ENCODE measurements at regions not wholly inside any gene's neighbourhood (a gene's known extent, or its start where the extent isn't known, plus 50 kb on each side); places are given as distances from the start of the nearest gene placed in this dataset.
A peak's percentile ranks its signal among the peaks of the same experiment; 100 is the strongest.

- DNase-seq: no peak
These were observed 409.3 kb upstream of the SLC24A2 start for GRCh38 chr9:20197976-20198685.

- DNase-seq: no peak
These were observed 402.5 kb upstream of the SLC24A2 start for GRCh38 chr9:20191228-20191840.

- DNase-seq: no peak
These were observed 401.0 kb upstream of the SLC24A2 start for GRCh38 chr9:20189871-20190270.

GRCh38 chr9:20188616-20189369, 400.0 kb upstream of the SLC24A2 start:
- no peak for DNase-seq

- no peak for DNase-seq
These were observed 398.5 kb upstream of the SLC24A2 start for GRCh38 chr9:20187318-20187717.

- DNase-seq: no peak
These were observed 398.0 kb upstream of the SLC24A2 start for GRCh38 chr9:20186823-20187222.

GRCh38 chr9:20186231-20186630, 397.4 kb upstream of the SLC24A2 start:
- DNase-seq: no peak

- no peak for DNase-seq
These were observed 395.7 kb upstream of the SLC24A2 start for GRCh38 chr9:20184541-20184940.

GRCh38 chr9:20178679-20179078, 389.8 kb upstream of the SLC24A2 start:
- no peak for DNase-seq

- DNase-seq: no peak
These were observed 389.4 kb upstream of the SLC24A2 start for GRCh38 chr9:20178197-20178596.

- no peak for DNase-seq
These were observed 381.3 kb upstream of the SLC24A2 start for GRCh38 chr9:20170122-20170521.

- no peak for DNase-seq
These were observed 363.4 kb upstream of the SLC24A2 start for GRCh38 chr9:20152151-20152725.

GRCh38 chr9:20148416-20148815, 359.6 kb upstream of the SLC24A2 start:
- DNase-seq: no peak

- DNase-seq: no peak
These were observed 355.4 kb upstream of the SLC24A2 start for GRCh38 chr9:20144197-20144596.

- DNase-seq: no peak
These were observed 351.0 kb upstream of the SLC24A2 start for GRCh38 chr9:20139763-20140290.

- DNase-seq: no peak
These were observed 350.0 kb upstream of the SLC24A2 start for GRCh38 chr9:20138841-20139240.

- peak; percentile 1 for DNase-seq
These were observed 349.3 kb upstream of the SLC24A2 start for GRCh38 chr9:20138116-20138515.

GRCh38 chr9:20137425-20137824, 348.6 kb upstream of the SLC24A2 start:
- no peak for DNase-seq

GRCh38 chr9:20135119-20135697, 346.4 kb upstream of the SLC24A2 start:
- DNase-seq: no peak

- no peak for DNase-seq
These were observed 336.9 kb upstream of the SLC24A2 start for GRCh38 chr9:20125727-20126126.

- DNase-seq: no peak
These were observed 330.7 kb upstream of the SLC24A2 start for GRCh38 chr9:20119566-20119965.

GRCh38 chr9:20117986-20118385, 329.1 kb upstream of the SLC24A2 start:
- DNase-seq: no peak

GRCh38 chr9:20117482-20117881, 328.6 kb upstream of the SLC24A2 start:
- no peak for DNase-seq

Data from fibroblast of skin of scalp (primary cell).